ENCODE measurements at regions not wholly inside any gene's neighbourhood (a gene's known extent, or its start where the extent isn't known, plus 50 kb on each side); places are given as distances from the start of the nearest gene placed in this dataset.

DNA sequence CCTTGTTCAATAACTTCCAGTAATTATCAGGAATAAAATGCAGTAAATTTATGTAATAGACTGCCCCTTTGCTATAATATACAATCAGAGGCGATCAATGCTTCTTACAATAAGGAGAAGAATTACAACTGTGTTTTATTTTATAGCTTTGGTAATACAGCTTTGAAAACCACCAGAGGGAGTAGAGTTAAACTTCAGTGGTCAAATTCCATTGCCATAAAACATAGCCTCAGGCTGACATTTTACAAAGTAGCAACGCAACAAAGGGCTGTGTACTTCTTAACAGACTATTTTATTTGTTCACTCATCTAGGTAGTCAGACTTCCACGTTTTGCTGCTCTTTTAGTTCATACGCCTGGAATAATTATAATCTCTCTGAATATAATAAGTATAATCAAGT, 58.5 kb downstream of the TEX13C start:
- no peaks in the 10 kb centered on the region for H3K9me3 Mint-ChIP-seq
- no peak overlapping the region for H3K27ac Mint-ChIP-seq
- DNase-seq (ENCODE audit: low spot score in 2 of 2) (no peak), ATAC-seq (no peak)
- H3K36me3 Mint-ChIP-seq = no peaks in the 10 kb centered on the region

DNA sequence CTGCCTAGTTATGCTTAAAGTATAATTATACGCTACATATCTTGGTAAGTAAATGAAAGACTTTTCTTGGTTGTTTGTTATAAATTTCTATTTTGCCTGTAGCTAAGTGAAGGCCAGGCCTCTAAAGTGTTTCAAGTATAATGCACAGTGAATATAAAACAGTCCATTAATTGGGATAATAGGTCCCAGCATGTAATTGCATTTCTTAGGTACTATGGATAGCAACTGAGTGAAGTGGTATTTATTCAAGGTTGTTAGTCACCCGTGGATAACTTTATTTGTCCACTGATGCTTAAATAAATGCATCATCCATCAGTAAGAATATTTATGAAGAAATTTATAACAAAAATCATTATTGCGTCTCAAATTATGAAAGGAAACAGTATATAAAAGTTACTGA, 59.1 kb downstream of the TEX13C start:
- no peaks in the 10 kb centered on the region for H3K9me3 Mint-ChIP-seq
- DNase-seq (ENCODE audit: low spot score in 2 of 2) (no peak), ATAC-seq (no peak)
- no peaks in the 10 kb centered on the region for H3K36me3 Mint-ChIP-seq
- no peak overlapping the region for H3K27ac Mint-ChIP-seq

DNA sequence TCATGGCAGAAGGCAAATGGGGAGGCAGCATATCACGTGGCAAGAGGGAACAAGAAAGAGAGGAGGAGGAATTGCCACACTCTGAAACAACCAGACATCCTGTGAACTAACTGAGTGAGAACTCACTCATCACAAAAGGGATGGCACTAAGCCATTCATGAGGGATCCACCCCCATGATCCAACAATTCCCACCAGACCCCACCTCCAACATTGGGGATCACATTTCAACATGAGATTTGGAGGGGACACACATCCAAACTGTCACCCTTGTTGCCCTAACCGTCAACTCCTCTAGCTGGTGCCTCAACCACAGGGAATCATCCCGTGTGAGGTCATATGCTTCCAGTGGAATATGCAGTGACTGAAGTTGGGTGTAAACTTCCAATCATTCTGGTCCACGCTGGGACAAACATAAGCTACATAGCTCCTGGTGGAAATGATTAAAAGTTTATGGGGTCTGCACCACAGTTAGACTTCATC, 62.5 kb downstream of the TEX13C start:
- DNase-seq (ENCODE audit: low spot score in 2 of 2) = no peak
- no peak for ATAC-seq
- H3K9me3 Mint-ChIP-seq = no peaks in the 10 kb centered on the region
- H3K27ac Mint-ChIP-seq = no peak overlapping the region
- no peaks in the 10 kb centered on the region for H3K36me3 Mint-ChIP-seq

DNA sequence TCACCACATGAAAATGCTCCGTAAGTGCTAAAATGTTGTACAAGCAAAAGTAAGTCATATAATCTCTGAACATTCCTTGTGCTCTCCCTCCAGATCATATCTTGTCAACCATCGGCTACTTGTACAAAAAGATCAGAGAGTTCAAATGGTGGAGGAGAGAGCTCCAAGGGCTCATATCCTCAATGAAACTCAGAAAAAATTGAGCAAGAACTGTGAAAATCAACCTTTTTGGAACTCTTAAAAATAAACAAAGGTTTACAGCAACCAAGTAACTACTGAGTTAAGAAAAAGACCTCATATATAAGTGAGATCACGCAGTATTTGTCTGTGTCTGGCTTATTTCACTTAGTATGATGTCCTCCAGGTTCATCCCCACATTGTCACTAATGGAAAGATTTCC, 63.2 kb downstream of the TEX13C start:
- DNase-seq (ENCODE audit: low spot score in 2 of 2) (no peak), ATAC-seq (no peak)
- no peaks in the 10 kb centered on the region for H3K9me3 Mint-ChIP-seq
- H3K27ac Mint-ChIP-seq = no peak overlapping the region
- no peaks in the 10 kb centered on the region for H3K36me3 Mint-ChIP-seq

DNA sequence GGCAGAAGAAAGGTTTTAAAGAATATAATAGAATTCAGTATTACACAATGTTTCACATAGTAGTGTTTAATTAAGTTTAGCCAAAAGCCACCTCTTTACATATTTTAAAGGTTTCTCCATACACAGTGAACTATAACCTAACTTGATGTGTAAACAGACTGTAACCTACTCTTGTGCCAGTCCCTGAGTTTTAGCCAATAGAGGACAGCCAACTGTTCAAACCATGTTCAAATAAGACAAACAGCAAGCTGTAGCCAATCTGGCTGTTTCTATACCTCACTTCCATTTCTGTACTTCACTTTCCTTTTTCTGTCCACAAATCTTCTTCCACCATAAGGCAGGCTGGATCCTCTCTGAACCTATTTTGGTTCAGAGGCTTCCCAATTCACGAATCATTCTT, 65.2 kb downstream of the TEX13C start:
- DNase-seq (ENCODE audit: low spot score in 2 of 2) (no peak), ATAC-seq (no peak)
- no peaks in the 10 kb centered on the region for H3K9me3 Mint-ChIP-seq
- H3K27ac Mint-ChIP-seq = no peak overlapping the region
- no peaks in the 10 kb centered on the region for H3K36me3 Mint-ChIP-seq

DNA sequence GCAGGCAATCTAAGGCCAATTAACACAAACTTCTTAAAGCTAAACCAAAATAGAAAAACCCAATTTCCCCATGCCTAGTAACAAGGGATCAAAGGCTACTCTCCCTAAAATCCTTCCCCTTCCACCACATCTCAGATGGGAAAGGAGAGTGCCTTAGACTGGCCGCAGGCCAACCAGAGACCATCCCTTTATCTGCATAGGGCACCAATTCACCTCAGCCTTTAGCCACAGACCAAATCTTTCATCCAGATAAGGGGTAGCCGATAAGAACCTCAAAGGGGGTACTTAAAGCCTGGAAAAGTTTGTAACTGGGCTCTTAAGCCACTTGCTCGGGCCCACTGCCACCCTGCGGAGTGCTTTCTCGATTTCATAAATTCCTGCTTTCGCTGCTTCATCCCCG, 68.3 kb downstream of the TEX13C start:
- Mint-ChIP-seq H3K9me3 (no peaks in the 10 kb centered on the region), H3K27ac (no peak overlapping the region), H3K36me3 (no peaks in the 10 kb centered on the region)
- DNase-seq (ENCODE audit: low spot score in 2 of 2) (no peak), ATAC-seq (no peak)

DNA sequence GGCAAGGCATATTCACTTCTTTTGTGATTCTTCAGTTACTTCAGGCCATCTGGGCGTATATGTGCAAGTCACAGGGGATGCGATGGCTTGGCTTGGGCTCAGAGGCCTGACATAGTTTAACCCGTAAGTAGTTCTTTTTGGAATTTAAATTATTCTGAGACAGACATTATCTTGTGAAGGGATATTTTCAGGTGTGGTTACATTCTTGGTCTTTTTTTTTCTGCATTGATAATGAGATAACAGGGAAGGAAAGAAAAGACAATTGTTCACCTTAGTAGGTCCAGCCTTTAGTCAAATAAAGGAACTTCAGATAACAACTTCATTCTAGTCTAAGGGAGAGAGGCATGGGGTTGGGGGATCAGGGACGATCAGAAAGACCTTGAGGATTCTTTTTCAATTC, 74.8 kb downstream of the TEX13C start:
- Mint-ChIP-seq H3K9me3 (no peaks in the 10 kb centered on the region), H3K36me3 (no peaks in the 10 kb centered on the region), H3K27ac (no peak overlapping the region)
- ATAC-seq (no peak), DNase-seq (ENCODE audit: low spot score in 2 of 2) (no peak)

DNA sequence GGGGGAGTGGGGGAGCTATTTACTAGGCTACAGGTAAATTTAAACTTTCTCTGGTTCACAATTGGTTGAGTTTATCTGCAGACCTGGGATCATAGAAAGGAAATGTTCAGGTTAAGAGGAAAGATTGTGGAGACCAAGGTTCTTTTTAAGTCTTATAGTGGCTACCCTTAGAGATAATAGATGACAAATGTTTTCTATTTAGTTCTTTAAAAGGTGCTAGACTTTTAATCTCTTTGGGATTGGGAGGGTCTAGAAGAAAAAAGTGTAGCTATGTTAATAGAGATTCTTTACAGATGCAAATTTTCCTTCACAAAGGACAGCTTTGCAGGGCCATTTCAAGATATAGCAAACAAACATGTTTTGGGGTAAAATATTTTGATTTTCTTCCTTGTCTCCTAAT, 76.0 kb downstream of the TEX13C start:
- H3K36me3 Mint-ChIP-seq = no peaks in the 10 kb centered on the region
- H3K27ac Mint-ChIP-seq = no peak overlapping the region
- no peak for DNase-seq (ENCODE audit: low spot score in 2 of 2)
- no peak for ATAC-seq
- H3K9me3 Mint-ChIP-seq = no peaks in the 10 kb centered on the region

DNA sequence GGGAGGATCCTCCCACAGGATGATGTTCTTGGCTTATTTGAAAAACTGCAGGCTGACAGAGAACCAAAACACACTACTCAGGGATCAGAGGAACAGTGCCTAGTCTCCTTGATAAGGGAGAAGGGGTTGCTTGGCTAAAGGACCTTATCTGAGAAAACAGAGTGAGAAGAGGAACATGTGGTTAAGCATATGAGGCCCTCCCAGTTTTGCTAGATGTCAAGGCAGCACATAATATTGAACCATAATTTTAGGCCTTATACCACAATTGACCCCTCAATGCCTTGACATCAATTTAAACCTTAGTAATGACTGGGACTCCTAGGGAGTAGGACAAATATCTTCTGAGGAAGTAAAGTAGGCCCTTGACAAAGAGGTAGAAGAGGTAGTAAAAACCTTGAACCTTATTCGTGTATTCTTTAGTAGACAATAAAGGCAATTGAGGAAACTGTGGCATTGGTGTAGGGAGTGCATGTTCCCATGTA, 79.3 kb downstream of the TEX13C start:
- no peaks in the 10 kb centered on the region for H3K36me3 Mint-ChIP-seq
- no peak overlapping the region for H3K27ac Mint-ChIP-seq
- no peaks in the 10 kb centered on the region for H3K9me3 Mint-ChIP-seq
- DNase-seq (ENCODE audit: low spot score in 2 of 2) (no peak), ATAC-seq (no peak)

DNA sequence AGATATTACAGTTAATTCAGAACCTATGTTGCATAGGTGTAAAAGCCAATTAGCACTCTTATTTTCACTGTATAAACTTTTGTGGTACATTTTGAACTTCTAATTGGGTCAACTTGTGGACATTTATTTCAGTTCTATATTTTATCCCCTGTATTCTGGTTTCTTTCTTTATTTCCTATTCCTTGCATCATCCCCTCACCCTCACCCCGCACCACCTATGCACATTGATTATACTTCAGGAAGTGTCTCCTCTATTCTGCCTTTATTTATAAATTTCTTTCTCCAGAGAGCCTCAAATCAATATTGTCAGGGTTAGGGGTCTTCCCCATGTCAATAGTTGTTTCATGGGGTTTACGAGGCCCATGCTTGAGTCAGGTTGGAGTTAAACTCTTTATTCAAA, 83.1 kb downstream of the TEX13C start:
- Mint-ChIP-seq H3K36me3 (no peaks in the 10 kb centered on the region), H3K27ac (no peak overlapping the region)

DNA sequence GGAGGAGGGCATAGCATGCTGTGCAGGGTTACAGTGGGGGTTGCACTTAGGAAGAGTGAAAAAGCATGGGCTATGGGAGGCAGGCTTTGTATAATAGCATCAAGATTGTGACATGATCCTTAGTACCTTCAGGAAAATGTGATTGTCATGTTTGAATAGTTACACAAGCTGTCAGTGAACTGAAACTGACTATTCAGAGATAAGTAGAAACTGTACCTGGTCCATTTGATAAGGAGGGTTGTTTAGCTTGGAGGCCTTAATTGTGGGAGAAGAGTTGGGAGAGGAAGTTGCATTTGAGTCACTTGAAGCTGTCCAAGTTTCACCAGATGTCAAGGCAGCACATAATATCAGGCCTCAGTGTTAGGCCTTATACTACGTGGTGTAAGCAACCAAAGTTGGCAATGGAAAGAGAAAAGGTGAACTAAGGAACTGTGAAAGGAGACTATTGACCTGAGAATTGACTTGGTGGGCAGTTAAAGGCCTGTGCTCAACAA, 85.0 kb downstream of the TEX13C start:
- DNase-seq (ENCODE audit: low spot score in 2 of 2) (no peak), ATAC-seq (no peak)
- Mint-ChIP-seq H3K27ac (no peak overlapping the region), H3K9me3 (no peaks in the 10 kb centered on the region), H3K36me3 (no peaks in the 10 kb centered on the region)

More for the DNA sequence above, 83.1 kb downstream of the TEX13C start:
- H3K9me3 Mint-ChIP-seq = no peaks in the 10 kb centered on the region
- DNase-seq (ENCODE audit: low spot score in 2 of 2) (no peak), ATAC-seq (no peak)

DNA sequence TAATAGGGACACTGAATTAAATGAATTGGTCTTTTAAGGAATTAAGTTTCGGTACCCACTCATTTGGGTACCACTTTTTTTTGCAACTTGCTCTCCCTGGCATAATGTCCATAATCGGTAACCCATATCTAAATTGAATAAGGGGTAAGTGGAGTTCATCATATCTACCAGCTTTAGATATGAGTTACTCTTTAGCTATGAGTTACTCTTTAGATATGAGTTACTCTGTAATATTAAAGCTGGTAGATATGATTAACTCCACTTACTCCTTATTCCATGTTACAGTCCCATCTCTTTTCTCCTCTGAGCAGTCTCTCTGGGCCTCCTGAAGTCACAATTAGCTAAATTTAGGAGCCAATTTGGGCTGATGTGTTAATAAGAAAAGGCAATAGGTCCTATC, 85.7 kb downstream of the TEX13C start:
- H3K27ac Mint-ChIP-seq = no peak overlapping the region
- ATAC-seq (no peak), DNase-seq (ENCODE audit: low spot score in 2 of 2) (no peak)
- no peaks in the 10 kb centered on the region for H3K36me3 Mint-ChIP-seq
- no peaks in the 10 kb centered on the region for H3K9me3 Mint-ChIP-seq

DNA sequence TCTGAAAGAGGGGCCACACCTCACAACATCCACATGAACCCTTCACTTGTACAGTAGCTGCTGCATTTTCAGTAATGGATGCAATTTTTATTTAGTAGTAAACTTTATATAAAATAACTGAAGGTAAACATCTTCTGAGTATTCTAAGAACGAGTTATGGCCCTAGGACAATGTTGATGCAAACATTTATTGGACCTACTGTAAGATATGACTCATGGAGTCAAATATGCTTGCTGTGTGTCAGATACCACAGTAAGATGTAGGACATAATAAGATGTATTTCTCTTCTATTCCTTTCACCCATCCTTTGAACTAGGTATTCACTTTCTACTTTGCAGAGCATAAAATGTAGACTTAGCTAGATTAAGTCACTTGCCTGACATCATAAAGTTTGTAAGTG, 87.6 kb downstream of the TEX13C start:
- H3K9me3 Mint-ChIP-seq = no peaks in the 10 kb centered on the region
- no peak overlapping the region for H3K27ac Mint-ChIP-seq
- H3K36me3 Mint-ChIP-seq = no peaks in the 10 kb centered on the region

DNA sequence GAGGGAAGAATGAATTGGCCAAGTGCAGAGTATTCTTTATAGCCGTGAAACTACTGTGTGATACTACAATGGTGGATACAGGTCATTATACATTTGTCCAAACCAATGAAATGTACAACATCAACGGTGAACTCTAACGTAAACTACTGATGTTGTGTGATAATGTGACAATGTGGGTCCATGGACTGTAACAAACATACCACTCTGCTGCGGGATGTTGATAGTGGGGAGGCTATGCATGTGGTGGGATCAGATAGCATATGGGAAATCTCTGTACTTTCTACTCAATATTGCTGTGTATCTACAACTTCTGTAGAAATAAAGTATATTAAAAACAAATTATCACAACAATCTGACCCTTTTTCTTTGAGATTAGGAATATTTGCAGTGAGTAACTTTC, 101.1 kb downstream of the TEX13C start:
- Mint-ChIP-seq H3K9me3 (no peaks in the 10 kb centered on the region), H3K36me3 (no peaks in the 10 kb centered on the region), H3K27ac (no peak overlapping the region)
- ATAC-seq = no peak
- no peak for DNase-seq (ENCODE audit: low spot score in 2 of 2)

More for the DNA sequence above, 87.6 kb downstream of the TEX13C start:
- DNase-seq (ENCODE audit: low spot score in 2 of 2) (no peak), ATAC-seq (no peak)

DNA sequence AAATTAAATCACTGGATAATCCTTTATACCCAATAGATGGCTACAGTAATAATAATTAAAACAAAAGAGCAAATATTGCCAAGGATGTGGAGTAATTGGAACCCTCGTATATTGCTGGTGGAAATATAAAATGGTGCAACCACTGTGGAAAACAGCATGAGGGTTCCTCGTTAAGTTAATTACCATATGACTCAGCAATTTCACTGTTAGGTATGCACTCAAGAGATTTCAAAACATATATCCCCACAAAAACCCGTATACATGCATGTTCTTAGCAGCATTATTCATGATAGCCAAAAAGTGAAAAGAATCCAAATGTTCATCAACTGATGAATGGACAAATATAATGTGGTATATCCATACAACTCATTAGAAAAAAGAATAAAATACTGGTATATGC, 103.3 kb downstream of the TEX13C start:
- Mint-ChIP-seq H3K9me3 (no peaks in the 10 kb centered on the region), H3K27ac (no peak overlapping the region), H3K36me3 (no peaks in the 10 kb centered on the region)
- DNase-seq (ENCODE audit: low spot score in 2 of 2) = no peak
- no peak for ATAC-seq

DNA sequence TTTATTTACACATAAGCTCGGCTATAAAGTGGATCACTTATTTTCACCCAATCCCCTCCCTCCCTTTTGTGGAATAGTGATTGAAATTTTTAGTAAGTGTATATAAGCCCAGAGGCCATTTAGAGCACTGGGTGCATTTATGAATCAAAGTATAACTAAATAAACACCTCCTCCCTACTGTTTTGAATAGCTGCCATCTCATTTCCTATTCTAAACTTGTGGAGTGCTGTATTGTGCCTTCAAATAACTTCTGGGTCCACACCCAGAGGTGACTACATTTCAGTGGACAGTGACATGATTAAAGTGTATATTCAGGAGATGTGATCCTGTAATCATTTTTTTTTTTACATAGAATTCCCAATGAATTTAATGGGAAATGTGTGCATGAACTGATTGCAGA, 104.9 kb downstream of the TEX13C start:
- no peak for ATAC-seq
- Mint-ChIP-seq H3K36me3 (no peaks in the 10 kb centered on the region), H3K9me3 (no peaks in the 10 kb centered on the region), H3K27ac (no peak overlapping the region)
- DNase-seq (ENCODE audit: low spot score in 2 of 2) = no peak

DNA sequence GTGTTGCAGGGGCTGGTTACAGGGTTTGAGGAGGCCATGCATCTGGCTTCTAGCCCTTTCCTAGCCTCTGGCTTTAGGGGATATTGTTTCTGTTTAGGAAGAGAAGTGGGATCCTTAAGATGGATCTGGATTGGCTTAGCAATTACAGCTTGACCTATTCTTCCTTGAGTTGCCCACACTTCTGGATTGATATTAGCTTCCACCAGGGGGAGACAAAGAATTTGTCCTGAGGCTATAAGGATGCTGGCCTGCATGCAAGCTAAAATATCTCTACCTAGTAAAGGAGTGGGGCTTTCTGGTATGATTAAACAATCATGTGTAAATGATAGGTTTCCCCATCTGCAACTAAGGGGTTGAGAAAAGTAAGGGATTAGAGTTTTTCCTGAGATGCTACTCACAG, 117.2 kb downstream of the TEX13C start:
- no peaks in the 10 kb centered on the region for H3K36me3 Mint-ChIP-seq
- no peak for DNase-seq (ENCODE audit: low spot score in 2 of 2)
- ATAC-seq = no peak
- H3K9me3 Mint-ChIP-seq = no peaks in the 10 kb centered on the region
- H3K27ac Mint-ChIP-seq = no peak overlapping the region

DNA sequence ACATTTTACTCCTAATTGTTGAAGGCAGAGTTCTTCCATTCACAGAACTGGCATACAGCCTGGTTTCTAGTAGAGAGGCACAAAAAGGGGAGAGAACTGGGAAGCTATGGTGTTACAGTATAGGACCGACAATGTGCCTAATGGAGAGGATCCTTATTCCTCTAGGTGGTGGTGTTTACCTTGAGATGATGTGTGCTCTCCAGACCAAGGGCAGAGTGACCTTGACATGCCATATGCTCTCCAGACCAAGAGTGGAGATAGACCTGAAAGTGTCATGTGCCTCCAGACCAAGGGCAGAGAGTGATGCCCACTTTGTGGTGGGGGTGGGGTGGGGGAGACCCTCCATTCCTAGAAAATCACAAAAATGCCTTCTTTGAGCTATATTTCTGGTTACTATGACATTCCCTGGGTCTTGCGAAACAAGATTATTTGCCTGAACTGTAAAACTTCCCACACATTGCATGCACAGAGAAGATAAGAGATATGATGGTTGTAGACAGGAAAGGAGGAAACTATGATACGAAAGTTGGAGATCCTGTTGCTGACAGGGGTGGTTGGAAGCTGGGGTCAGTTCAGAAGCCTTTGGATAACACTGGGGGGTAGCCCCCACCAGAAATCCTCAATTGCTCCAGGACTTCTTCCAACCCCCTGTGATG, 119.7 kb downstream of the TEX13C start:
- ATAC-seq (no peak), DNase-seq (ENCODE audit: low spot score in 2 of 2) (no peak)
- no peak overlapping the region for H3K27ac Mint-ChIP-seq
- no peaks in the 10 kb centered on the region for H3K36me3 Mint-ChIP-seq
- no peaks in the 10 kb centered on the region for H3K9me3 Mint-ChIP-seq

Data from activated naive CD4-positive, alpha-beta T cell treated with anti-CD3 and anti-CD28 coated beads, Interleukin-2, amount 50 U/mL, for 72 hours (primary cell).